Uterus (tissue), 3 donors: ENCODE measurements at regions not wholly inside any gene's neighbourhood (a gene's known extent, or its start where the extent isn't known, plus 50 kb on each side); places are given as distances from the start of the nearest gene placed in this dataset.

ENCODE experiments used
- DNase-seq, 2 donors: peaks; one replicate each; pipeline ENCODE4 v3.0.0-alpha.2; 2019 to 2020
- H3K27ac ChIP-seq, 2 donors: fragments of 200-600 bp; sonication (generic); 1 replicate in 1 of 2; 2 replicates in 1 of 2; pipeline ENCODE4 v1.5.1; 2016 to 2018
- H3K27me3 ChIP-seq, 2 donors: fragments of 200-600 bp; sonication (generic); one replicate each; pipeline ENCODE4 v1.5.1; 2018 to 2019; ENCODE audit warnings: control low read depth in 1 of 2
- H3K36me3 ChIP-seq, 2 donors: fragments of 200-600 bp; sonication (generic); one replicate each; pipeline ENCODE4 v1.5.1; 2019; ENCODE audit warnings: control low read depth in 1 of 2
- H3K4me1 ChIP-seq, 2 donors: fragments of 200-600 bp; sonication (generic); one replicate each; pipeline ENCODE4 v1.5.1; 2018 to 2019; ENCODE audit warnings: control low read depth in 1 of 2
- H3K4me3 ChIP-seq, 2 donors: fragments of 200-600 bp; sonication (generic); 1 replicate in 1 of 2; 2 replicates in 1 of 2; pipeline ENCODE4 v1.5.1; 2018 to 2019; ENCODE audit warnings: mild to moderate bottlenecking in 1 of 2
- H3K9me3 ChIP-seq, 2 donors: fragments of 200-600 bp; sonication (generic); one replicate each; pipeline ENCODE4 v1.5.1; 2019; ENCODE audit warnings: control low read depth in 1 of 2
- POLR2A ChIP-seq, 2 donors: fragments of 450-650 bp; IDR thresholded peaks; one replicate each; pipeline ENCODE4 v1.6.1; 2016; ENCODE audit warnings: antibody characterized with exemption in 2 of 2, mild to moderate bottlenecking in 1 of 2, moderate library complexity in 1 of 2
- intact Hi-C: fragments of 100-400 bp; cut with DNase I; formaldehyde crosslinking; loops from one replicate; pipeline ENCODE4 v1.15.1; 2023; ENCODE audit warnings: low total_unique reads
- TF ChIP-seq, protein P1 (sequence below), 4 experiments: fragments of 200-600 bp in 2 of 4; fragments of 450-650 bp in 2 of 4; sonication (generic) in 2 of 4; IDR thresholded peaks; one replicate each; pipeline ENCODE4 v1.5.1; 2016 to 2019; ENCODE audit warnings: antibody characterized with exemption in 4 of 4, mild to moderate bottlenecking in 2 of 4, moderate library complexity in 1 of 4
- donor health status: DM: yes; HTN: yes; CAD: no.

DNA sequence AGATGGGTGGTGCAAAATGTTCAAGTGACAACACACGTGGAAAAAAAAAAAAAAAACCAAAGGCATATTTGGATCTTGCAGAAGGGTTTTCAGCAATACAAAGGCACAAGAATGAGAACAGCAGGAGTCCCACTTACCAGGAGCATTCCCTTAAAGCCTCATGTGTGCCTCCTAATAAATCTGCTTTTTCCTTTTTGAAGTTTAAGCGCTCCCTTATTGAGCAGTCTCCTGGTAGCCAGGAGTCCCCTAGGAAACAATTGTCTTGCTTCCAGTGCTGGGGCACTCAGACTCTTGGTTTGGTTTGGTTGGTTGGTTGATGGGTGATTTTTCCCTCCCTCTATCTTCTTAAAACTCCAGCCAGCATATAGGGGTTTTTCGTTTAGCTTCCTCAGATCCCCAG lies 321.8 kb upstream of the NFE2L3 start:
- intact Hi-C loops = no loop called here
- no peaks in the 10 kb centered on the region for H3K27me3 ChIP-seq
- H3K36me3 ChIP-seq = no peaks in the 10 kb centered on the region
- no peaks in the 10 kb centered on the region for H3K9me3 ChIP-seq
- no peaks in the 10 kb centered on the region for H3K4me1 ChIP-seq
- H3K27ac ChIP-seq = peak overlapping the region; percentile 32 to 75
- no peak for TF ChIP-seq POLR2A (IDR thresholded peaks at IDR 0.05)
- no peak for DNase-seq
- no peak overlapping the region for H3K4me3 ChIP-seq

DNA sequence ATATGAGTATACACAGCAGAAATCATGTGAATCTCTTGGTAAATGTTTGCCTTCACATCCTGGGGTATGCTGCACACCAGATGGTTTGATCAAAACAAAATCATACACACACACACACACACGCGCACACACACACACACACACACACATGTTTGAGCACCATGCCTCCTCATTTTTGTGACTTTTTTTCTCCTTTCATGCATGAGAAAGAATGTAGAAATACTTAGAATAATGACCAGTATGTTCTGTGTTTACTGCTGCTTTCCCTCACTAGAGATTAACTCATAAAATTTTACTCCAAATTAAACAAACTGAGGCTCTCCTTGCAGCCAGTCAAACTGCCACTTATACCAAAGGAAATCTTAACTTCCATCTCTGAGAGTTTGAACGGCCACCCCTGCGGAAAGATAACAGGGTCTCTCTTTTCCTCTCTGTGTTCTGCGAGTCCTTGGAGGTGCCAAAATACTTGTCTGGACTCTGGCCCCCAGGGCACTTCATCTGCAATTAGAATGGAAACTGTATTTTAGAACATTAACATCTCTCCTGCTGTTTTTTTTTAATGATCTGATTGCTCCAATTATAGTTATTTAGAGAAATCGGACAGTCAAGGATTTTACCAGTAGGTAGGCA lies 320.8 kb upstream of the NFE2L3 start:
- Histone ChIP-seq H3K4me3 (no peak overlapping the region), H3K4me1 (no peaks in the 10 kb centered on the region), H3K9me3 (no peaks in the 10 kb centered on the region), H3K27me3 (no peaks in the 10 kb centered on the region), H3K36me3 (no peaks in the 10 kb centered on the region), H3K27ac (peak overlapping the region; percentile 32 to 75)
- DNase-seq = no peak
- intact Hi-C loops = no loop called here
- TF ChIP-seq, protein P1, sequence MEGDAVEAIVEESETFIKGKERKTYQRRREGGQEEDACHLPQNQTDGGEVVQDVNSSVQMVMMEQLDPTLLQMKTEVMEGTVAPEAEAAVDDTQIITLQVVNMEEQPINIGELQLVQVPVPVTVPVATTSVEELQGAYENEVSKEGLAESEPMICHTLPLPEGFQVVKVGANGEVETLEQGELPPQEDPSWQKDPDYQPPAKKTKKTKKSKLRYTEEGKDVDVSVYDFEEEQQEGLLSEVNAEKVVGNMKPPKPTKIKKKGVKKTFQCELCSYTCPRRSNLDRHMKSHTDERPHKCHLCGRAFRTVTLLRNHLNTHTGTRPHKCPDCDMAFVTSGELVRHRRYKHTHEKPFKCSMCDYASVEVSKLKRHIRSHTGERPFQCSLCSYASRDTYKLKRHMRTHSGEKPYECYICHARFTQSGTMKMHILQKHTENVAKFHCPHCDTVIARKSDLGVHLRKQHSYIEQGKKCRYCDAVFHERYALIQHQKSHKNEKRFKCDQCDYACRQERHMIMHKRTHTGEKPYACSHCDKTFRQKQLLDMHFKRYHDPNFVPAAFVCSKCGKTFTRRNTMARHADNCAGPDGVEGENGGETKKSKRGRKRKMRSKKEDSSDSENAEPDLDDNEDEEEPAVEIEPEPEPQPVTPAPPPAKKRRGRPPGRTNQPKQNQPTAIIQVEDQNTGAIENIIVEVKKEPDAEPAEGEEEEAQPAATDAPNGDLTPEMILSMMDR (IDR thresholded peaks at IDR 0.05) = no peak
- no peak for TF ChIP-seq POLR2A (IDR thresholded peaks at IDR 0.05)

DNA sequence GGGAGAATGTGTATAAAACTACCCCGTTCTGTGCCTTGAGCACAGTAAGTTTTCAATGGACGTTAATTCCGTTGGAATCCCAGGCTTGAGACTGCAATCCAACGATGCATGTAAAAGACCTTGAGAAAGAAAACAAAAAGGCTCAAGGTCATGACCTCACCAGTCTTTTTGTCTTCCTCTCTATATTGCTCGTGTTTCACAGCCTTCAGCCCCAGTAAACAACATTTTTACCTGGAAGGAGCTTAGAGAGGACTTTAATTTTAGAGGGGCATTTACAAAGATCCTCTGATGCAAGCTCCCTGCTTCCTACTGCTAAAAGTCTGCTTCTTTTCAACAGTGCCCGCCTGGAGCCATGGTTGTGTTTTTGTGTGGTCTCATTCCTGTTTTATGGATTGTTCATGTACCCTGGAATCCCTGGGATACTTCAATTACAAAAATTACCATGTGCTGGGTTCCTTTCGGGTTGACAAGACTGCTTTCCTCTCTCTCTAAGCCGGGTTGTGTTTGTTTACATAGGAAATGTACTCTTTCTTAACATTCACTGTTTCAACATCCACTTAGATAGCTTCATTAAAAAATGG lies 320.1 kb upstream of the NFE2L3 start:
- no peaks in the 10 kb centered on the region for H3K4me1 ChIP-seq
- peak overlapping the region; percentile 18 to 75 for H3K27ac ChIP-seq
- no peaks in the 10 kb centered on the region for H3K36me3 ChIP-seq
- DNase-seq = no peak
- TF ChIP-seq POLR2A (IDR thresholded peaks at IDR 0.05) = no peak
- TF ChIP-seq, protein P1 (IDR thresholded peaks at IDR 0.05) = no peak
- intact Hi-C loops = no loop called here
- H3K9me3 ChIP-seq = no peaks in the 10 kb centered on the region
- H3K4me3 ChIP-seq = no peak overlapping the region
- H3K27me3 ChIP-seq = no peaks in the 10 kb centered on the region

DNA sequence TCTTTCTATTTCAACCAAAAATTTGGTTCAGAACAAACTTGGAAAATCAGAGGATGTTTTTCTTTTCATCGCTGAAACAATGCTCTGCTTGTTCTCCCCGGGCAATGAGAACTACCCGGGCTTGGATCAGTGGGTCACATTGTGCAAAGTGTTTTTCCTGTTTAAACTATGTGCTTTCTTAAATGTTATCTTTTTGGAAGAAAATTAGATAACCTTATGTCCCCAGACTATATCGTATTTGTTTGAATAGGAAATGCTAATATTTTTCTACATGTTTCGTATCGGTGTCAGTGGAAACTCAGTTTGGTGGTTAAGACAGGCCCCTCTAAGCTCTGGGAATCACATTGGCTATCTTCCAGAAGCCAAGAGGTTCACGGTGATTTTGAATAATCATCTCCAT lies 319.5 kb upstream of the NFE2L3 start:
- no peaks in the 10 kb centered on the region for H3K36me3 ChIP-seq
- no peak for DNase-seq
- no peak for TF ChIP-seq POLR2A (IDR thresholded peaks at IDR 0.05)
- TF ChIP-seq, protein P1 (IDR thresholded peaks at IDR 0.05) = no peak
- H3K27ac ChIP-seq = peak overlapping the region in 1 of 2 donors; percentile 75
- no peaks in the 10 kb centered on the region for H3K4me1 ChIP-seq
- no peaks in the 10 kb centered on the region for H3K9me3 ChIP-seq
- H3K27me3 ChIP-seq = no peaks in the 10 kb centered on the region
- intact Hi-C loops = no loop called here
- H3K4me3 ChIP-seq = no peak overlapping the region

DNA sequence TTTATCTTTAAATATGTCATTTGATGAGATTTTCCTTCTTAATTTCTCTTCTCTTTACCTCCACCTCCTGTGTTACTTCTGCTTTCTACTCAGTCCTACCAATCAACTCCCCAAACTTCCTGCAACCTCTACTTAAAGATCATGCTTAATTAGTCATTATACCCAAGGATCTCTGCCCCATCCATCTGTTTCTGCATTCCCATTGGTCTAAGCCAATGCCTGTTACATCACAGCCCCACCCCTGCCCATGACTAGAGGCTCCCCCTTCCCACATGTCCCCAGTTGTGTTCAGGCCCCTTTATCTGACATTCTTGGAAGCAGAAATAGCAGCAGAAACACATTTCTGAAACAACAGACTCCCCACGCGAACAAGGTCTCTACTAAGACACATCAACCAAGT lies 319.1 kb upstream of the NFE2L3 start:
- Histone ChIP-seq H3K27ac (peak overlapping the region in 1 of 2 donors; percentile 75), H3K4me1 (no peaks in the 10 kb centered on the region), H3K9me3 (no peaks in the 10 kb centered on the region), H3K27me3 (no peaks in the 10 kb centered on the region), H3K4me3 (no peak overlapping the region), H3K36me3 (no peaks in the 10 kb centered on the region)
- TF ChIP-seq, protein P1 (IDR thresholded peaks at IDR 0.05) = no peak
- no peak for TF ChIP-seq POLR2A (IDR thresholded peaks at IDR 0.05)
- DNase-seq = no peak
- intact Hi-C loops = no loop called here
